Naive B cell (primary cell): ENCODE measurements at regions not wholly inside any gene's neighbourhood (a gene's known extent, or its start where the extent isn't known, plus 50 kb on each side); places are given as distances from the start of the nearest gene placed in this dataset.
"Not testable (repeated sequence)": the region's sequence is repeated elsewhere in the genome, so short reads cannot be mapped to it uniquely, and the experiment has no call there.

ENCODE experiments used
- ATAC-seq, 2 donors: fragments of 150-1000 bp; cut with Tn5 transposase; 2 replicates each; pipeline ENCODE4 v1.10.0; 2021; ENCODE audit warnings: low read depth in 2 of 2, mild to moderate bottlenecking in 2 of 2, moderate library complexity in 2 of 2
- DNase-seq: peaks from one replicate; pipeline ENCODE4 v3.0.0; 2022
- H3K27ac Mint-ChIP-seq, 6 donors: one replicate each; pipeline ENCODE4 v1.8.0; 2020 to 2022; ENCODE audit warnings: mild to moderate bottlenecking in 6 of 6, mixed read lengths in 6 of 6, moderate library complexity in 5 of 6, inconsistent platforms in 2 of 6
- H3K27me3 Mint-ChIP-seq, 3 donors: one replicate each; pipeline ENCODE4 v1.8.0; 2021 to 2022; ENCODE audit warnings: mixed read lengths in 3 of 3, mild to moderate bottlenecking in 1 of 3
- H3K36me3 Mint-ChIP-seq, 2 donors: one replicate each; pipeline ENCODE4 v1.8.0; 2020 to 2022; ENCODE audit warnings: mixed read lengths in 2 of 2, inconsistent platforms in 1 of 2, mild to moderate bottlenecking in 1 of 2
- H3K4me1 Mint-ChIP-seq, 3 donors: one replicate each; pipeline ENCODE4 v1.8.0; 2020 to 2022; ENCODE audit warnings: mixed read lengths in 3 of 3, inconsistent platforms in 1 of 3, mild to moderate bottlenecking in 1 of 3, moderate library complexity in 1 of 3
- H3K4me3 Mint-ChIP-seq, 8 donors: one replicate each; pipeline ENCODE4 v1.8.0; 2020 to 2022; ENCODE audit warnings: mild to moderate bottlenecking in 8 of 8, mixed read lengths in 8 of 8, moderate library complexity in 8 of 8, inconsistent platforms in 2 of 8
- H3K9me3 Mint-ChIP-seq, 7 donors: one replicate each; pipeline ENCODE4 v1.8.0; 2020 to 2022; ENCODE audit warnings: mixed read lengths in 7 of 7, mild to moderate bottlenecking in 5 of 7, inconsistent platforms in 2 of 7, moderate library complexity in 1 of 7

DNA sequence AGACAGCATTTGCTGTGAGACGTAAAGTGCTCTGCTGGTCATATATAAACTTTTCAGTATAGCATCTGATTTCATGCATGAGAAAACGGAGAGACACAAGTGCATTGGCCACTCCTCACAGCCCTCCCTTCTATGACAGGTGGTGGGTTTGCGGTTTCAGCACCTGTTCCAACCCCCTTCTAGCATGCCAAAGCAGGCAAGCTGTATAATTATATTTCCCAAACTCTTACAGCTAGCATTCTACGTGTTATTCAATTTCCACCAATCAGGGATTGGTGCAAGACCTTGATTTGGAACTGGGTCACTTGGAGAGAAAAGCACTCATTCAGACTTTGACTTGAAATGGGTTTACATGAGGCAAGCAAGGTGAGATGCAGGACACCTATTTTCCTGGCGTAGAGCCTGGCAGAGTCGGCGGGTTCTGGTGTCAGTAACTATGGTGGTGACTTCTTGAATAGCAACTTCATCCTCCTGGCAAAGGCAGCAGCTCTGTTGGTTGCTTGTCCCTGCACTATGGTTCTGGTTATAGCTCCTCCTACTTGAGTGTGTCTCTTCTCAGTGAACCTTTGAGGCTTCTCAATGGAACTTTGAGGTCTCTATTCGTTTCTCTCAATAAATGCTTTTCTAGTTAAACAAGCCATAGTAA lies 356.5 kb downstream of the TBL1XR1 start:
- Mint-ChIP-seq H3K27ac (no peak overlapping the region), H3K27me3 (peaks cover 0 to 5% (median 0%) of the 10 kb centered on the region in 3 donors), H3K4me3 (no peak overlapping the region), H3K9me3 (peaks cover 0 to 10% (median 1%) of the 10 kb centered on the region in 7 donors), H3K4me1 (no peaks in the 10 kb centered on the region), H3K36me3 (no peaks in the 10 kb centered on the region)
- ATAC-seq: no peak
- DNase-seq: no peak

DNA sequence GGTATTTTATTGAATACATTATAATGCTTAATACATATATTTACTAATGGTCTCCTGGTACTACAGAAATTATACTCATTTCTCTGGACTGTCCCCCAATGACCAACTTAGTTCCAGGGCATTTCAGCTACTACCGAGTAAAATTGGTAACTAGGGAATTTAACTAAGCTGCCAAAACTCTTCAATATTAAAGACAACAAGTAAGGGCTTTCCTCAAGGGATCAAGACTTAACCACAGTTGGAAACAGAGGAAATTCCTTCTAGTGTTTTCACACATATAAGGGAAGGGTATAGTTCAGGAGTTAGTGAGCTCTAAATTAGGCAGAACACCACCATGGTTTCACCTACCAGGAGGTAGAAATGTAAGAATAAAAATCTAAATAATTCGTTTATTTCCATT lies 357.4 kb downstream of the TBL1XR1 start:
- DNase-seq (no peak), ATAC-seq (no peak)
- peaks cover 0 to 5% (median 0%) of the 10 kb centered on the region in 3 donors for H3K27me3 Mint-ChIP-seq
- no peaks in the 10 kb centered on the region for H3K36me3 Mint-ChIP-seq
- H3K4me3 Mint-ChIP-seq: no peak overlapping the region
- no peak overlapping the region for H3K27ac Mint-ChIP-seq
- H3K4me1 Mint-ChIP-seq: no peaks in the 10 kb centered on the region
- H3K9me3 Mint-ChIP-seq: peaks cover 0 to 10% (median 1%) of the 10 kb centered on the region in 7 donors

GRCh38 chr3:176839466-176839865 lies 357.8 kb downstream of the TBL1XR1 start:
- H3K36me3 Mint-ChIP-seq: no peaks in the 10 kb centered on the region
- ATAC-seq (no peak), DNase-seq (no peak)
- no peaks in the 10 kb centered on the region for H3K4me1 Mint-ChIP-seq
- no peak overlapping the region for H3K4me3 Mint-ChIP-seq
- peak overlapping the region in 1 of 6 donors; percentile 24 for H3K27ac Mint-ChIP-seq
- H3K9me3 Mint-ChIP-seq: peaks cover 0 to 10% (median 1%) of the 10 kb centered on the region in 7 donors
- peaks cover 0 to 5% (median 0%) of the 10 kb centered on the region in 3 donors for H3K27me3 Mint-ChIP-seq

DNA sequence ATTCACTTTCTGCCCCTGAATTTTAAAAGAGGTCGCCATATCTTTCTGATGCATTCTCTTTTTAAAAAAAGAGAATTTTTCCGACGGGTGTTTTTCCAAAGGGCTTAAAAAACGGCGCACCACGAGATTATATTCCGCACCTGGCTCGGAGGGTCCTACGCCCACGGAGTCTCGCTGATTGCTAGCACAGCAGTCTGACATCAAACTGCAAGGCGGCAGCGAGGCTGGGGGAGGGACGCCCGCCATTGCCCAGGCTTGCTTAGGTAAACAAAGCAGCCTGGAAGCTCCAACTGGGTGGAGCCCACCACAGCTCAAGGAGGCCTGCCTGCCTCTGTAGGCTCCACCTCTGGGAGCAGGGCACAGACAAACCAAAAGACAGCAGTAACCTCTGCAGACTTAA lies 370.0 kb downstream of the TBL1XR1 start:
- ATAC-seq, H3K27me3 Mint-ChIP-seq, H3K4me3 Mint-ChIP-seq, H3K27ac Mint-ChIP-seq, H3K4me1 Mint-ChIP-seq, H3K36me3 Mint-ChIP-seq, DNase-seq: not testable (repeated sequence)
- H3K9me3 Mint-ChIP-seq: peaks cover 0 to 14% (median 3%) of the 10 kb centered on the region in 7 donors

DNA sequence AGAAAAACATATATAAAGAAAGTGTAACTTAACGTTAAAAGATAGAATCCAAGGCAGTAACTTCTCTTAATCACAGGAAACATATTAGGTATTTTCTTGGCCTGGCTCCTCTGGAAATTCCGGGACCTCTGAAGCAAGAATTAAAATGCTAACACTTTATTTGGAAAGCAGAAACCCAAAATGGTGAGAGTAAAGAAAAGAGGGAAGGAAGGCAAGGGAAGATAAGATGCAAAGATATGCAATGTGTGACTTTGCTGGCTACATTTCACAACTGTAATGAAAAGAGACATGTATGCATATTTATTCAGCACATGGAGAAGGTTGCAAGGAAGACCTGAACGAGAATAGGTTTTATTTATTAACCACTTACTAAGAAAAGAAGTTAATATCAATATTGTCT lies 372.5 kb downstream of the TBL1XR1 start:
- H3K4me3 Mint-ChIP-seq: no peak overlapping the region
- H3K4me1 Mint-ChIP-seq: no peaks in the 10 kb centered on the region
- peaks cover 0 to 18% (median 4%) of the 10 kb centered on the region in 7 donors for H3K9me3 Mint-ChIP-seq
- peaks cover 0 to 4% (median 0%) of the 10 kb centered on the region in 3 donors for H3K27me3 Mint-ChIP-seq
- ATAC-seq: no peak
- no peaks in the 10 kb centered on the region for H3K36me3 Mint-ChIP-seq
- no peak for DNase-seq
- peak overlapping the region in 1 of 6 donors; percentile 10 for H3K27ac Mint-ChIP-seq

- peaks cover 0 to 18% (median 2%) of the 10 kb centered on the region in 7 donors for H3K9me3 Mint-ChIP-seq
- no peaks in the 10 kb centered on the region for H3K4me1 Mint-ChIP-seq
- peaks cover 0 to 2% (median 0%) of the 10 kb centered on the region in 3 donors for H3K27me3 Mint-ChIP-seq
- no peak overlapping the region for H3K27ac Mint-ChIP-seq
- H3K4me3 Mint-ChIP-seq: no peak overlapping the region
- DNase-seq: no peak
- no peaks in the 10 kb centered on the region for H3K36me3 Mint-ChIP-seq
- ATAC-seq: no peak
Observed at GRCh38 chr3:176820764-176821163, 376.5 kb downstream of the TBL1XR1 start.

DNA sequence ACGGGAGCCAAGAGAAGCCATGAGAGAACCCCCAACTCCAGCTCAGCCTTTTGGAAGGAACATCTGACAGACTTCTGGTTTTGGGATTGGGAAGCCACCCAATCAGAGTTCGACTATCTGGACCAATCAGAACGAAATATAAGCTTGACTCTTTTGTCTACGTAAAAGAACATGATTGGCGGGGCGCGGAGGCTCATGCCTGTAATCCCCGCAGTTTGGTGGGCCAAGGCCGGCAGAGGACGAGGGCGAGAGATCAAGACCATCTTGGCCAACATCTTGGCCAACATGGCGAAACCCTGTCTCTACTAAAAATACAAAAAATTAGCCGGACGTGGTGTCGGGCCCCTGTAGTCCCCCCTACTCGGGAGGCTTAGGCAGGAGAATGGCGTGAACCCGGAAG lies 380.3 kb downstream of the TBL1XR1 start:
- H3K4me1 Mint-ChIP-seq: no peaks in the 10 kb centered on the region
- ATAC-seq: no peak
- no peak for DNase-seq
- no peaks in the 10 kb centered on the region for H3K27me3 Mint-ChIP-seq
- no peak overlapping the region for H3K4me3 Mint-ChIP-seq
- H3K27ac Mint-ChIP-seq: no peak overlapping the region
- H3K9me3 Mint-ChIP-seq: peaks cover 0 to 10% (median 0%) of the 10 kb centered on the region in 7 donors
- no peaks in the 10 kb centered on the region for H3K36me3 Mint-ChIP-seq

GRCh38 chr3:176814285-176814684 lies 383.0 kb downstream of the TBL1XR1 start:
- no peaks in the 10 kb centered on the region for H3K36me3 Mint-ChIP-seq
- H3K27ac Mint-ChIP-seq: no peak overlapping the region
- H3K27me3 Mint-ChIP-seq: no peaks in the 10 kb centered on the region
- peaks cover 0 to 6% (median under 1%) of the 10 kb centered on the region in 7 donors for H3K9me3 Mint-ChIP-seq
- ATAC-seq (no peak), DNase-seq (no peak)
- no peak overlapping the region for H3K4me3 Mint-ChIP-seq
- no peaks in the 10 kb centered on the region for H3K4me1 Mint-ChIP-seq

DNA sequence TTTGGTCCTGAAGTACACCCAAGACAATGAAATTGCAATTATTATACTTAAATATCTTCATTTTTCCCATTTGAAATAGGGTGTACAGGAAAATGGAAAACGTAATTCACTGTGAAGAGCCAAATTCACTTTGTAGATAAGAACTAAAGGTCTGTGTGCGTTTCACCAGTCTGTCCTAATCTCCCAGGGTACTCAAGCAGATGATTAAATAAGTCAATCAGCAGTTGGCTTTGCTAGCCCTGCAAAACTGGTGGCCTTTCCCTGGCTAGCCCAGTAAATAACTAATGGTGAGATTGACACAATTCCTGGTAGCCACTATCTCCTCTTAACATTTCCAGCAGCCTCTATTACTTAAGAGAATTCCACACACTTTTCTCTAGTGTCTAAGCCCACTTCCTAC lies 389.3 kb downstream of the TBL1XR1 start:
- H3K4me3 Mint-ChIP-seq: no peak overlapping the region
- no peak overlapping the region for H3K27ac Mint-ChIP-seq
- no peaks in the 10 kb centered on the region for H3K4me1 Mint-ChIP-seq

GRCh38 chr3:176799675-176800074 lies 397.6 kb downstream of the TBL1XR1 start:
- Mint-ChIP-seq H3K9me3 (peaks cover 0 to 14% (median 0%) of the 10 kb centered on the region in 7 donors), H3K4me1 (no peaks in the 10 kb centered on the region), H3K27me3 (peaks cover 0 to 8% (median 0%) of the 10 kb centered on the region in 3 donors), H3K36me3 (no peaks in the 10 kb centered on the region), H3K27ac (no peak overlapping the region), H3K4me3 (peak overlapping the region in 1 of 8 donors; percentile 21)
- ATAC-seq (no peak), DNase-seq (no peak)

More for the DNA sequence above, 389.3 kb downstream of the TBL1XR1 start:
- Mint-ChIP-seq H3K27me3 (no peaks in the 10 kb centered on the region), H3K9me3 (peaks cover 0 to 10% (median 0%) of the 10 kb centered on the region in 7 donors), H3K36me3 (no peaks in the 10 kb centered on the region)
- ATAC-seq: no peak
- no peak for DNase-seq

- Mint-ChIP-seq H3K27me3 (peaks cover 0 to 8% (median 0%) of the 10 kb centered on the region in 3 donors), H3K27ac (no peak overlapping the region), H3K4me1 (no peaks in the 10 kb centered on the region), H3K36me3 (no peaks in the 10 kb centered on the region), H3K4me3 (no peak overlapping the region), H3K9me3 (peaks cover 0 to 14% (median 0%) of the 10 kb centered on the region in 7 donors)
- ATAC-seq (no peak), DNase-seq (no peak)
Observed at GRCh38 chr3:176798680-176799079, 398.6 kb downstream of the TBL1XR1 start.

DNA sequence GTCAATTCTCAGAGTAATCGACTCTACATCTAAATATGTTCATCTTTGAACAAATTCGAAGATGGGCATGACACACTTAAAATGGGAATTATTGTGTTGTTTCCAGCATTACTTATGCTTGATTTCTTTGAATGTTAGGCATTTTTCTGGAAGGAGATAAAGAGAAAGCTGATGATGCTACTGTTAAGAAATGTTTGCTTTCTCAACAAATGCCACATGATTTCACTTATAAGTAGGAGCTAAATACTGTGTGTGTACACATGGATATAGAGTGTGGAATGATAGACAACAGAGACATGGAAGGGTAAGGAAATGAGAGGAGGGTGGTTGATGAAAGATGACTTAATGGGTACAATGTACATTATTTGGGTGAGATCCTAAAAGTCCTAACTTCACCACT lies 400.9 kb downstream of the TBL1XR1 start:
- no peaks in the 10 kb centered on the region for H3K4me1 Mint-ChIP-seq
- H3K4me3 Mint-ChIP-seq: no peak overlapping the region
- H3K27me3 Mint-ChIP-seq: peaks cover 0 to 8% (median 0%) of the 10 kb centered on the region in 3 donors
- H3K27ac Mint-ChIP-seq: no peak overlapping the region
- ATAC-seq (no peak), DNase-seq (no peak)
- no peaks in the 10 kb centered on the region for H3K36me3 Mint-ChIP-seq
- H3K9me3 Mint-ChIP-seq: peaks cover 0 to 14% (median 0%) of the 10 kb centered on the region in 7 donors

DNA sequence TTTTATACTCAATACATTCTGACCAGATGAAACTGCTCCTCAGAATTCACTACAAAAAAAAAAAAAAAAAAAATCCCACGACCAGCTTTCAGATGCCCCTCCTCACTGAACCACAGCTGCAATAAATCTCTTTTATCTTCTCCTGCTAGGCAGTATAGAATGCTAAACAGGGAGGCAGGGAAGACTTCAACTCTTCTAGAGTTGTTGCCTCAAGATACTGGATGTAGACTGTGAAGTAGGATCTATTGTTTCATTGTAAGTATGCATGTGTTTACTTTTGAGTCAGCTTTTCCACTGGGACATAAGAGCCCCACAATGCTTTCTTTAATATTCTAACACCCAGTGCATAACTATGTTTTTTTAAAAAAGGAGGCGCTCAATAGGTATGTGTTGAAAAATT lies 401.4 kb downstream of the TBL1XR1 start:
- Mint-ChIP-seq H3K4me1 (no peaks in the 10 kb centered on the region), H3K27me3 (peaks cover 0 to 8% (median 0%) of the 10 kb centered on the region in 3 donors), H3K27ac (no peak overlapping the region), H3K4me3 (no peak overlapping the region), H3K9me3 (peaks cover 0 to 14% (median 0%) of the 10 kb centered on the region in 7 donors), H3K36me3 (no peaks in the 10 kb centered on the region)
- no peak for DNase-seq
- no peak for ATAC-seq

- Mint-ChIP-seq H3K9me3 (peaks cover 0 to 1% (median 0%) of the 10 kb centered on the region in 7 donors), H3K4me3 (no peak overlapping the region), H3K27ac (peak overlapping the region in 1 of 6 donors; percentile 0), H3K4me1 (no peaks in the 10 kb centered on the region), H3K36me3 (no peaks in the 10 kb centered on the region), H3K27me3 (no peaks in the 10 kb centered on the region)
- DNase-seq: no peak
- ATAC-seq: no peak
Observed at GRCh38 chr3:176794406-176794805, 402.9 kb downstream of the TBL1XR1 start.
